HepG2 (cell line): ENCODE measurements at regions not wholly inside any gene's neighbourhood (a gene's known extent, or its start where the extent isn't known, plus 50 kb on each side); places are given as distances from the start of the nearest gene placed in this dataset.

Experiments
- BRD4 ChIP-seq: sonication (generic); formaldehyde crosslinking; IDR thresholded peaks from 2 replicates; pipeline ENCODE4 v1.4.0; 2020; ENCODE audit warnings: missing genetic modification reagents
- DR1 ChIP-seq: sonication (generic); formaldehyde crosslinking; IDR thresholded peaks from 2 replicates; pipeline ENCODE4 v1.8.0; 2021; ENCODE audit warnings: mild to moderate bottlenecking, missing genetic modification reagents, inconsistent platforms
- HMGA1 ChIP-seq: sonication (generic); formaldehyde crosslinking; conservative IDR thresholded peaks from 2 replicates; pipeline ENCODE4 v1.4.0; 2020; ENCODE audit warnings: missing genetic modification reagents
- SAFB2 ChIP-seq: sonication (generic); formaldehyde crosslinking; IDR thresholded peaks from 2 replicates; pipeline ENCODE4 v1.5.1; 2020; ENCODE audit warnings: missing genetic modification reagents, low read depth, mild to moderate bottlenecking, borderline replicate concordance
- TBX2 ChIP-seq: sonication (generic); formaldehyde crosslinking; IDR thresholded peaks from 2 replicates; pipeline ENCODE4 v1.5.0; 2020; ENCODE audit warnings: missing genetic modification reagents, mild to moderate bottlenecking, borderline replicate concordance
- TCF7 ChIP-seq: sonication (generic); IDR thresholded peaks from 2 replicates; pipeline ENCODE4 v1.6.1; 2016; ENCODE audit warnings: antibody characterized with exemption, low read depth
- ZFP90 ChIP-seq: sonication (generic); formaldehyde crosslinking; IDR thresholded peaks from 2 replicates; pipeline ENCODE4 v1.8.0; 2022; ENCODE audit warnings: missing genetic modification reagents, mild to moderate bottlenecking, inconsistent platforms, borderline replicate concordance
- ZNF160 ChIP-seq: sonication (generic); formaldehyde crosslinking; IDR thresholded peaks from 2 replicates; pipeline ENCODE4 v1.8.0; 2022; ENCODE audit warnings: mild to moderate bottlenecking, inconsistent platforms, missing genetic modification reagents
- ZNF367 ChIP-seq: sonication (generic); formaldehyde crosslinking; IDR thresholded peaks from 2 replicates; pipeline ENCODE4 v1.4.0; 2020; ENCODE audit warnings: missing genetic modification reagents, borderline replicate concordance
- ZNF546 ChIP-seq: sonication (generic); formaldehyde crosslinking; conservative IDR thresholded peaks from 2 replicates; pipeline ENCODE4 v1.8.1; 2023; ENCODE audit warnings: mild to moderate bottlenecking, missing genetic modification reagents
- TF ChIP-seq, protein P1 (sequence below): sonication (generic); formaldehyde crosslinking; IDR thresholded peaks from 2 replicates; pipeline ENCODE4 v1.4.0; 2020; ENCODE audit warnings: missing genetic modification reagents, borderline replicate concordance
- TF ChIP-seq, protein P2 (sequence below): sonication (generic); formaldehyde crosslinking; IDR thresholded peaks from 2 replicates; pipeline ENCODE4 v1.4.0; 2020; ENCODE audit warnings: low read depth, mild to moderate bottlenecking, missing genetic modification reagents
- TF ChIP-seq, protein P3 (sequence below): sonication (generic); formaldehyde crosslinking; IDR thresholded peaks from 2 replicates; pipeline ENCODE4 v1.5.0; 2020; ENCODE audit warnings: mild to moderate bottlenecking, missing genetic modification reagents, borderline replicate concordance
- TF ChIP-seq, protein P4 (sequence below): IDR thresholded peaks from 2 replicates; pipeline ENCODE4 v1.6.1; 2012; ENCODE audit warnings: low read depth, low read length, improper control_type of control experiment
- TF ChIP-seq, protein P5 (sequence below): sonication (generic); formaldehyde crosslinking; IDR thresholded peaks from 2 replicates; pipeline ENCODE4 v1.5.1; 2020; ENCODE audit warnings: missing genetic modification reagents, mild to moderate bottlenecking, borderline replicate concordance
- TF ChIP-seq, protein P6 (sequence below): sonication (generic); formaldehyde crosslinking; conservative IDR thresholded peaks from 2 replicates; pipeline ENCODE4 v1.4.0; 2020; ENCODE audit warnings: missing genetic modification reagents

DNA sequence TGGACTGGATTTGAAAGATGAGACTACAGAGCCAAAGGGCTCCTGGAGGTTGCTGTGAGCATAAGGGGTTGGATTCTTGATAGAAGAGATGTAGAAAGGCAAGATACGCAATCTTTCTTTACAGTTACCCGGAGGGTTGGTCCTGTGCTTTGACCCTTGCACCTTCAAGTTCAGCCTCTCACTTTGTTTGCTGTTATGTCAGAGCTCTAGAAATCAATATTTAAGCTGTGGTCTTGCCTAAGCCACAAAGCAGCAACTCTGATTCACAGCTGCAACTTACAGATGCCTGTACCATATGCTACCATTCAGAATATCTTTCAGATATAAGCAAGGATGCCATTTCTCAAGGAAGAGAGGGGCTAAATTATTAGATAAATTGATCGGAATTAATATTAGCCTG is 943.1 kb upstream of the LRRTM1 start (continued):
- TF ChIP-seq, protein P1, sequence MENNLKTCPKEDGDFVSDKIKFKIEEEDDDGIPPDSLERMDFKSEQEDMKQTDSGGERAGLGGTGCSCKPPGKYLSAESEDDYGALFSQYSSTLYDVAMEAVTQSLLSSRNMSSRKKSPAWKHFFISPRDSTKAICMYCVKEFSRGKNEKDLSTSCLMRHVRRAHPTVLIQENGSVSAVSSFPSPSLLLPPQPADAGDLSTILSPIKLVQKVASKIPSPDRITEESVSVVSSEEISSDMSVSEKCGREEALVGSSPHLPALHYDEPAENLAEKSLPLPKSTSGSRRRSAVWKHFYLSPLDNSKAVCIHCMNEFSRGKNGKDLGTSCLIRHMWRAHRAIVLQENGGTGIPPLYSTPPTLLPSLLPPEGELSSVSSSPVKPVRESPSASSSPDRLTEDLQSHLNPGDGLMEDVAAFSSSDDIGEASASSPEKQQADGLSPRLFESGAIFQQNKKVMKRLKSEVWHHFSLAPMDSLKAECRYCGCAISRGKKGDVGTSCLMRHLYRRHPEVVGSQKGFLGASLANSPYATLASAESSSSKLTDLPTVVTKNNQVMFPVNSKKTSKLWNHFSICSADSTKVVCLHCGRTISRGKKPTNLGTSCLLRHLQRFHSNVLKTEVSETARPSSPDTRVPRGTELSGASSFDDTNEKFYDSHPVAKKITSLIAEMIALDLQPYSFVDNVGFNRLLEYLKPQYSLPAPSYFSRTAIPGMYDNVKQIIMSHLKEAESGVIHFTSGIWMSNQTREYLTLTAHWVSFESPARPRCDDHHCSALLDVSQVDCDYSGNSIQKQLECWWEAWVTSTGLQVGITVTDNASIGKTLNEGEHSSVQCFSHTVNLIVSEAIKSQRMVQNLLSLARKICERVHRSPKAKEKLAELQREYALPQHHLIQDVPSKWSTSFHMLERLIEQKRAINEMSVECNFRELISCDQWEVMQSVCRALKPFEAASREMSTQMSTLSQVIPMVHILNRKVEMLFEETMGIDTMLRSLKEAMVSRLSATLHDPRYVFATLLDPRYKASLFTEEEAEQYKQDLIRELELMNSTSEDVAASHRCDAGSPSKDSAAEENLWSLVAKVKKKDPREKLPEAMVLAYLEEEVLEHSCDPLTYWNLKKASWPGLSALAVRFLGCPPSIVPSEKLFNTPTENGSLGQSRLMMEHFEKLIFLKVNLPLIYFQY (CRISPR knock-in tag): no peak
- TF ChIP-seq ZNF160 (CRISPR knock-in tag) (no peak), ZFP90 (no peak), TBX2 (CRISPR knock-in tag) (peak; percentile 33; the same call in 1 of the 2 replicates), ZNF546 (CRISPR knock-in tag) (no peak), HMGA1 (CRISPR knock-in tag) (no peak), ZNF367 (CRISPR knock-in tag) (no peak), SAFB2 (CRISPR knock-in tag) (no peak), TCF7 (0 out of 2 replicates have a peak, but pooled peaks have one; percentile 13), DR1 (no peak), BRD4 (no peak)
- TF ChIP-seq, protein P2, sequence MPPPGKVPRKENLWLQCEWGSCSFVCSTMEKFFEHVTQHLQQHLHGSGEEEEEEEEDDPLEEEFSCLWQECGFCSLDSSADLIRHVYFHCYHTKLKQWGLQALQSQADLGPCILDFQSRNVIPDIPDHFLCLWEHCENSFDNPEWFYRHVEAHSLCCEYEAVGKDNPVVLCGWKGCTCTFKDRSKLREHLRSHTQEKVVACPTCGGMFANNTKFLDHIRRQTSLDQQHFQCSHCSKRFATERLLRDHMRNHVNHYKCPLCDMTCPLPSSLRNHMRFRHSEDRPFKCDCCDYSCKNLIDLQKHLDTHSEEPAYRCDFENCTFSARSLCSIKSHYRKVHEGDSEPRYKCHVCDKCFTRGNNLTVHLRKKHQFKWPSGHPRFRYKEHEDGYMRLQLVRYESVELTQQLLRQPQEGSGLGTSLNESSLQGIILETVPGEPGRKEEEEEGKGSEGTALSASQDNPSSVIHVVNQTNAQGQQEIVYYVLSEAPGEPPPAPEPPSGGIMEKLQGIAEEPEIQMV: no peak
- TF ChIP-seq, protein P3, sequence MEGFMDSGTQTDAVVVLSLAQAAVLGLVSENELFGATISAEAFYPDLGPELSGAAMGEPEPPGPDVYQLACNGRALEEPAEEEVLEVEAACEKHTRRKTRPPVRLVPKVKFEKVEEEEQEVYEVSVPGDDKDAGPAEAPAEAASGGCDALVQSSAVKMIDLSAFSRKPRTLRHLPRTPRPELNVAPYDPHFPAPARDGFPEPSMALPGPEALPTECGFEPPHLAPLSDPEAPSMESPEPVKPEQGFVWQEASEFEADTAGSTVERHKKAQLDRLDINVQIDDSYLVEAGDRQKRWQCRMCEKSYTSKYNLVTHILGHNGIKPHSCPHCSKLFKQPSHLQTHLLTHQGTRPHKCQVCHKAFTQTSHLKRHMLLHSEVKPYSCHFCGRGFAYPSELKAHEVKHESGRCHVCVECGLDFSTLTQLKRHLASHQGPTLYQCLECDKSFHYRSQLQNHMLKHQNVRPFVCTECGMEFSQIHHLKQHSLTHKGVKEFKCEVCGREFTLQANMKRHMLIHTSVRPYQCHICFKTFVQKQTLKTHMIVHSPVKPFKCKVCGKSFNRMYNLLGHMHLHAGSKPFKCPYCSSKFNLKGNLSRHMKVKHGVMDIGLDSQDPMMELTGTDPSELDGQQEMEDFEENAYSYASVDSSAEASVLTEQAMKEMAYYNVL (CRISPR knock-in tag): no peak
- TF ChIP-seq, protein P4, sequence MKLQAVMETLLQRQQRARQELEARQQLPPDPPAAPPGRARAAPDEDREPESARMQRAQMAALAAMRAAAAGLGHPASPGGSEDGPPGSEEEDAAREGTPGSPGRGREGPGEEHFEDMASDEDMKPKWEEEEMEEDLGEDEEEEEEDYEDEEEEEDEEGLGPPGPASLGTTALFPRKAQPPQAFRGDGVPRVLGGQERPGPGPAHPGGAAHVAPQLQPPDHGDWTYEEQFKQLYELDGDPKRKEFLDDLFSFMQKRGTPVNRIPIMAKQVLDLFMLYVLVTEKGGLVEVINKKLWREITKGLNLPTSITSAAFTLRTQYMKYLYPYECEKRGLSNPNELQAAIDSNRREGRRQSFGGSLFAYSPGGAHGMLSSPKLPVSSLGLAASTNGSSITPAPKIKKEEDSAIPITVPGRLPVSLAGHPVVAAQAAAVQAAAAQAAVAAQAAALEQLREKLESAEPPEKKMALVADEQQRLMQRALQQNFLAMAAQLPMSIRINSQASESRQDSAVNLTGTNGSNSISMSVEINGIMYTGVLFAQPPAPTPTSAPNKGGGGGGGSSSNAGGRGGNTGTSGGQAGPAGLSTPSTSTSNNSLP: 0 out of 2 replicates have a peak, but pooled peaks have one; percentile 32
- TF ChIP-seq, protein P5, sequence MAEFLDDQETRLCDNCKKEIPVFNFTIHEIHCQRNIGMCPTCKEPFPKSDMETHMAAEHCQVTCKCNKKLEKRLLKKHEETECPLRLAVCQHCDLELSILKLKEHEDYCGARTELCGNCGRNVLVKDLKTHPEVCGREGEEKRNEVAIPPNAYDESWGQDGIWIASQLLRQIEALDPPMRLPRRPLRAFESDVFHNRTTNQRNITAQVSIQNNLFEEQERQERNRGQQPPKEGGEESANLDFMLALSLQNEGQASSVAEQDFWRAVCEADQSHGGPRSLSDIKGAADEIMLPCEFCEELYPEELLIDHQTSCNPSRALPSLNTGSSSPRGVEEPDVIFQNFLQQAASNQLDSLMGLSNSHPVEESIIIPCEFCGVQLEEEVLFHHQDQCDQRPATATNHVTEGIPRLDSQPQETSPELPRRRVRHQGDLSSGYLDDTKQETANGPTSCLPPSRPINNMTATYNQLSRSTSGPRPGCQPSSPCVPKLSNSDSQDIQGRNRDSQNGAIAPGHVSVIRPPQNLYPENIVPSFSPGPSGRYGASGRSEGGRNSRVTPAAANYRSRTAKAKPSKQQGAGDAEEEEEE (CRISPR knock-in tag): no peak
- TF ChIP-seq, protein P6, sequence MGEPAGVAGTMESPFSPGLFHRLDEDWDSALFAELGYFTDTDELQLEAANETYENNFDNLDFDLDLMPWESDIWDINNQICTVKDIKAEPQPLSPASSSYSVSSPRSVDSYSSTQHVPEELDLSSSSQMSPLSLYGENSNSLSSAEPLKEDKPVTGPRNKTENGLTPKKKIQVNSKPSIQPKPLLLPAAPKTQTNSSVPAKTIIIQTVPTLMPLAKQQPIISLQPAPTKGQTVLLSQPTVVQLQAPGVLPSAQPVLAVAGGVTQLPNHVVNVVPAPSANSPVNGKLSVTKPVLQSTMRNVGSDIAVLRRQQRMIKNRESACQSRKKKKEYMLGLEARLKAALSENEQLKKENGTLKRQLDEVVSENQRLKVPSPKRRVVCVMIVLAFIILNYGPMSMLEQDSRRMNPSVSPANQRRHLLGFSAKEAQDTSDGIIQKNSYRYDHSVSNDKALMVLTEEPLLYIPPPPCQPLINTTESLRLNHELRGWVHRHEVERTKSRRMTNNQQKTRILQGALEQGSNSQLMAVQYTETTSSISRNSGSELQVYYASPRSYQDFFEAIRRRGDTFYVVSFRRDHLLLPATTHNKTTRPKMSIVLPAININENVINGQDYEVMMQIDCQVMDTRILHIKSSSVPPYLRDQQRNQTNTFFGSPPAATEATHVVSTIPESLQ (CRISPR knock-in tag): no peak
